NCI-H345 treated with DMSO at 0.1 percent for 48 hours (cell line): ENCODE measurements at regions not wholly inside any gene's neighbourhood (a gene's known extent, or its start where the extent isn't known, plus 50 kb on each side); places are given as distances from the start of the nearest gene placed in this dataset.

Source experiments
- DNase-seq: peaks from one replicate; lab custom pipeline; 2025; ENCODE audit not compliant: unreplicated experiment; lab: John Stamatoyannopoulos, UW

GRCh38 chr11:70501051-70501901 is 102.9 kb downstream of the CTTN start:
- no peak for DNase-seq

DNA sequence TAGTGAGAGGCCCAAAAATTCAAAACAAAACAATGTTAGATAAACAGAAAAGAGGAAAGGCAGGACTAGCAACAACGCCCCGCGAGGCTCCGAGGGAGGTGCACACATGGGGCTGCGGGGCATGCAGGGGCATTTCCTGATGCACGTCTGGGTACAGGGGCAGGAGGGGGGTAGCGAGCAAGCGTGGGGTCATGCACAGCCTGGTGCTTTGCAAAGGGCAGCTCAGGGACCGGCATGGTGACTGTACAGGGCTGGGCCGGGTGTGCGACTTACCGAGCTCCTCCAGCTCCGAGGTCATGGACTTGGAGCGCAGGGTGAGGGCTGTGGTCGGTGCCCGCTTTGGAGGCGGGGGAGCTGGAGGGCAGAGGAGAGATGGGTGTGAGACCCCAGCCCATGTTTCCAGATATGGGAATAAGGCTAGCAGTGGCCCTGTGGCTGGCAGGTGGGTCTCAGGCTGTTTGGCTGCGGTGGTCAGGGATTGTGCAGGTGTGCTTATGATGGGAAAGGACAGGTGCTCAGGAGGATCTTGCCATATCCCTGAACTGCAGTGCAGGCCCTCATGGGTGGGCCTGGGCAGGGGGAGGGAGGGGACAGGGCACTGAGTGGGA is 103.7 kb downstream of the CTTN start:
- no peak for DNase-seq

DNA sequence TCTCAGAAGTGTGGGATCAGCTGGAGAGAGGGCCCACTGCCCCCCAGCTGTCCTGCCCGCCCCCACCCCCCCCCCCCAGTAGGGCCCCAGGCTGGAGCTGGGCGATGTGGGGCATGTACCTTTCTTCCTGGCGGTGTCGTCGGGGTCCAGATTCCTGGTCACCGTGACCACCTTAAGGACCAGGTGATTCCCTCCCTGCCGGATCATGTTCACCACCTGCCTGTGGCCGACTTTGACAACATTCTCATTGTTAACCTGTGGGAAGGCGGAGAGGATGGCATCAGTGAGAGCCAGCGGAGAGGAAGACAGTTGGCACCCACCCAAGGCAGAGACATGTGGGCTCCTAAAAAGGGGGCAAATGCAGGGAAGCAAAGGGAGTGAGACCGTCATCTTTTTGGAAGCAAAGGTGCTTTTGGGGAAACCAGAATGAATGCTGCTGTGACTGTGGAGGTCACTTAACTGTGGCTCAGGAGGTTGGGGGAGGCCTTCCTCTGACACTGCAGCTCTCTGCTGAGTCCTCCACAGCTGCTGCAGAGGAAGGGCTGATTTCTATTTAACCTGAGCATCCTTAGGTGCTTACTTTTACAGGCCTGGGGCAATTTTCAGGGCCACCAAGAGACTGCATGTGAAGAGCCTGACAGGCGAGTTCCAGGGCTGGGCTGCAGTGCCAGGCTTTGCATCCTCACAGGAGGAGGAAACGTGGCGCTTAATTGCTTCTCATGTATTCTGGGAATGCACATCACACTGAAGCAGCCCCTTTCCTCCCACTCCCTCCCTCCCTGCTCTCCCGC is 104.5 kb downstream of the CTTN start:
- DNase-seq = peak; percentile 88

DNA sequence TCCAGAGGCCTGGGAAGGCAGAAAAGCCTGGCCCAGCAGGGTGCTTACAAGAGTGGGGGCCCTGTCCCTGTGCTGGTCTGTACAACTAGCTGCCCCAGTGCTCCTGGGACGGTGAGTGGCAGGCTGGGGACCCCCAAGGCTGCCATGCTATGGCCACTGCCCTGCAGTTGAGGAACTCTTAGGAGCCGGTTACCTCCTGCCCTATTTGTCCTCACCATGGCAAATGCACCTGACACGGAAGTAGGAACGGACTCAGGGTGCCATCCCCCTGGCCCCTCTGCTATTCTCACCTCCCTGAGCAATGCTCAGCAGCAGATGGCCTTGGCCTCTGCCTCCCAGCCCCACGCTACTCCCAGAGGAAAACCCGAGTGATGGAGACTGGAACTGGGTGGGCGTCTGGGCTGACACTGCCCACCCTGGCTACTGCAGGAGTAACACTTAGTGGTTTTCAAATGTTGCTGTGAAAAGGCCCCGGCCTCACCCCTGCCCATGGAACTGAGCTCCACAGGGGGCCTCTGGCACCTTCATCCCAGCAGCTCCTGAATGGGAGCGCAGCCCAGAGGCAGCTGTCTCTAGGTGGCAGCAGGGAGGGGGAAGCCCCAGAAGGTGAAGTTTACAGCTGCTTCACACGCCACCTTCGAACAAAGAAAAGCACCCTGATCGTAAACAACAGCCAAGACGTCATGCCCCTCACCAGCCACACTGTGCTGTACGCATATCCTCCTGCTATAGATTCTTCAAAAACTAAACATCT is 105.3 kb downstream of the CTTN start:
- DNase-seq = peak; percentile 89

DNA sequence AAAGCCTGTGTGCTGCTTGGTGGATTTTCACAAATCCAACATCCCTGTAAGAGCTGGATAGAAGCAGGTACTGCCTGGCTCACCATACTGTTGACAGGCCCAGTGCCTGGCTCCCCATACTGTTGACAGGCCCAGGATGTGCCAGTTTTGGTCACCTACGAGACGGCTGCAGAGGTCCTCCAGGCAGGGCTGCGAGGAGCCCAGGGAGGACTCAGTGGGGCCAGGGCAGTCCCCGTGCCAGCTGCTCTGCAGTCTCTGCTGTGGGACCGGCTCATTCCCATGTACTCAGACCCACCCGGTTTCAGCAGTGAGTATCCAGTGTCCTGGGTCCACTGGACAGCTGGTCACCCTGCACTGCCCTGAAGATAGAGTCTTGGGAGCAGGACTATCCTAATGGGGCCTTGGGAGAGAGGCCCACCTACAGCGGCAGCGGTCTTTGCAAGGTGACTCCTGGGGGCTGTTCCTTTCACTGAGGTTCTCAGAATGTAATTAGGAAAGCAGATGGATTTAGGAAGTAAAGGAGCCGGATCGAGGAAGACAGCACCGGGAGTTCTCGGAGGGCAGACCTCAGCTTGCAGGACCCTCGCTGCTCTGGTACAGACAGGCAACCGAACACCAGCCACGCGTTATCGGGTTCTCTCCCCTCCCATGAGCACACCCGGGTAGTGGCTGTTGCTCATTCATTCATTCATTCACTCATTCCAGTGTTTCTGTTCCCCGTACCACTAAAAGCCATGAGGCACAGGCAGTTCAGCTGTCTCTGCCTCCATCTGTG is 106.1 kb downstream of the CTTN start:
- no peak for DNase-seq

DNA sequence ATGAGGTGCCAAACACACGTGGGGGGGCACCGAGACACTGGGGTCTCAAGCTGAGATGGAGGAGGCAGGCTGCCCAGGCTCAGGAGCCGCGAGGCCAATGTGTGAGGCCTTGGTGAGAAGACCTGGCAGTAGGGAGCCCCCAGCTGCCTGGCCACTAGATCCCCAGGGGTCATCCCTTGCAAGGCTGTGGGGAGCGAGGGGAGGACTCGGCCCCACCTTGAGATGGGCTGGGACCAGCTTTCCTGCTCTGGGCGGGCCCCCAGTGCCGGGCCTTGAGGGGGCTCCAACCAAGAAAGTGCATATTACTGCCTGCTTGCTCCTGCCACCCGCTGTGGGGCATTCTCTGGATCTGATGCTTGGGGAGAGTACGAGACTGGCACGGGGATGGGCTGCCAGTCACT is 107.0 kb downstream of the CTTN start:
- DNase-seq = no peak

- DNase-seq = no peak
Observed at GRCh38 chr11:70505761-70506657, 107.7 kb downstream of the CTTN start.

- DNase-seq = no peak
Observed at GRCh38 chr11:70506658-70506970, 108.3 kb downstream of the CTTN start.

DNA sequence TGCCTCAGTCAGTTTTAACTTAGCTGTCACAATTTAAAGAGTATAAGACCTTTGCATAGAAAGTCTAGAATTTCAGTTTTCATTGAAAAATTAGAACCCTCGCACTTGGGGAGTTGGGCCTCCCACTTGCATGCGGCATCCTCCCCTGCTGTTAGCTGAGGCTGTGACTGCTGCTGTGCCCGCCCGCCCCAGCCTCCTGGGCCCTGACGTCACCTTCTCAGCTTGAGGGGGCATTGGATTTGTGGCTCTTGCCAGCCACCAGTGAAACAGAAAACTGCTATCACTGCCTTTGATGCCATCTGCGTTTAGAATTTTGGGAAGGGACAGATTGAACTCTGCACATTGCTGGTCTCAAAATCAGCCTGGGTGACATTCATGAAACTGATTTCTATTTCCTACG is 108.7 kb downstream of the CTTN start:
- DNase-seq = no peak

DNA sequence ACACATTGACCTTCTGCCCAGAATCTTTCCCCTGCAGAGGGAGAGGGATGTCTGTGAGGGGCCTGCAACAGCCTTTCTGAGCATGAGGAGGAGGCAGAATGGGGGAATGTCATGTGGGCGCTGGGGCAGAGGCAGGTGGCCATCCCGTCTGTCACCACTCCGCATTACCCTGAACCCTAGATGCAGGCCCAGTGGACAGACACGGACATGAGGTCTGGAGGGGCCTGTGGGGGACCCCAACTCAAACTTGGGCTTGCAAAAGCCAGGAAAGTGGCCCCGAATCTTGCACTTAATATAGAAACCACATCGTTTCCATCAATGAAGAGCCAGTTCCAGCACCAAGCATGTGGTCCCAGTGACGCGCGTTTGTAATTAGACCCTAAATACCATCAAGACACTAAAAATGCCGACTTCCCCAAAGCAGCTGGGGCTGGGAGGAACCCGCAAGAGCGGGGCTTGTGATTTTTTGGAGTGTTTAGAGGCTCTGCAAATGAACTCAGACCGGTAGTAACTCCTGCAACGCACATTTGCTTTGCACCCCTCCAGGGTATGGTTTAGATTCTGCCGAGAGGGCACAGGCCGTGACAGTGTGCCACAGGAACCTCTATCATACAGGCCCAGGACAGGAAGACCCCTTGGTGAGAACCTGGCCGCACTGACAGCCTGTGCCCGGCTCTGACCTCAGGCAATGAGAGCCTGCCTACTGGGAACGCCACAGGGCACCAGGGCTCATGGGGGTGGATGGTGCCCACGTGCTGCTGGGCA is 109.3 kb downstream of the CTTN start:
- no peak for DNase-seq

- no peak for DNase-seq
Observed at GRCh38 chr11:70508231-70508480, 109.8 kb downstream of the CTTN start.

DNA sequence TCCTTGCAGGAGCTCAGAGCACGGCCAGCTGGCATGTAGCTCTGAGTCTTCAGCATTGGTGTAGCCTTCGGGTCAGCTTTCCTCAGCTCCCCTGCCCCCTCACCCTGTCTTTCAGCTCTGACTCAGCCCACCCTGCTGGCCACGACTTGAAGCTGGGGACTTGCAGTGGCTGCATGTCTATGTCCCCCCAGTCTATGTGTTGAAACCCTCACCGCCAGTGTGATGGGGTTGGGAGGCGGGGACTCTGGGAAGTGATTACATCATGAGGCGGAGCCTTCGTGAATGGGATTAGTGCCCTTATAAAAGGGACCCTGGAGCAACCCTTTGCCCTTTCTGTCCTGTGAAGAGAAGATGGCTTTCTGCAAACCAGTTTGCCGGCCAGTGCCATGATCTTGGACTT is 111.1 kb downstream of the CTTN start:
- DNase-seq = no peak

GRCh38 chr11:70510106-70510505 is 111.8 kb downstream of the CTTN start:
- no peak for DNase-seq

GRCh38 chr11:70510571-70510970 is 112.2 kb downstream of the CTTN start:
- no peak for DNase-seq

- no peak for DNase-seq
Observed at GRCh38 chr11:70511345-70511744, 113.0 kb downstream of the CTTN start.

DNA sequence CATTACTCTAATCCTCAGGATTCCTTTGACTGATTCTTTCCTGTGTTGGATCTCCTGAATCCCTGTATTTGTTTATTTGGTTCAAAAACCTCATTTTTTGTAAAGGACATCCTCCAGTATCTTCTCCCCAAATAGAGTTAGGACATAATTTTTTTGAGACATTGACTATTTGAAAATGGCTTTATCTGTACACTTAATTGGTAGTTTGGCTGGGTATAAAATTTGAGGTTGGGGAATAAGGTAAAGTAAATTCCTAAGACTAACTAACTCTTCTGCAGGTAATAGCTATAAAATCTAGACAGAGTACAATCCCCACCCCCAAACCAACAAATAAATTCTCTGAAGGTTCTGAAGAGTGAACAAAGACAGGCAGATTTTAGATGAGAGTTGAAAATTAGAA is 114.4 kb downstream of the CTTN start:
- no peak for DNase-seq

- no peak for DNase-seq
Observed at GRCh38 chr11:70517203-70517602, 118.9 kb downstream of the CTTN start.

GRCh38 chr11:70517988-70518907 is 119.9 kb downstream of the CTTN start:
- no peak for DNase-seq
